GM23338 (cell line): ENCODE measurements at regions not wholly inside any gene's neighbourhood (a gene's known extent, or its start where the extent isn't known, plus 50 kb on each side); places are given as distances from the start of the nearest gene placed in this dataset.

ENCODE experiments used
- ATAC-seq: fragments of 200-7000 bp; cut with Tn5 transposase; 3 replicates; pipeline ENCODE4 v1.9.1; 2020
- DNase-seq: peaks from one replicate; pipeline ENCODE4 v3.0.0-alpha.2; 2015; ENCODE audit warnings: low spot score
- H2AFZ ChIP-seq: fragments of 200-600 bp; sonication (generic); 2 replicates; pipeline ENCODE4 v1.8.0; 2016; ENCODE audit warnings: antibody characterized with exemption, mild to moderate bottlenecking, moderate library complexity
- H3F3A ChIP-seq: fragments of 200-600 bp; sonication (generic); replicated peaks from 2 replicates; pipeline ENCODE4 v1.8.0; 2017; ENCODE audit warnings: antibody characterized with exemption, mixed run types, low read depth
- H3K27ac ChIP-seq: fragments of 200-600 bp; sonication (generic); 2 replicates; pipeline ENCODE4 v1.6.1; 2016; ENCODE audit warnings: low read depth
- H3K27me3 ChIP-seq: fragments of 200-600 bp; sonication (generic); 2 replicates; pipeline ENCODE4 v1.8.0; 2016; ENCODE audit warnings: mild to moderate bottlenecking, mixed run types, moderate library complexity; ENCODE audit not compliant: insufficient read depth
- H3K36me3 ChIP-seq: fragments of 200-600 bp; sonication (generic); 2 replicates; pipeline ENCODE4 v1.8.0; 2016; ENCODE audit warnings: mild to moderate bottlenecking; ENCODE audit not compliant: insufficient read depth
- H3K4me1 ChIP-seq: fragments of 200-600 bp; sonication (generic); 2 replicates; pipeline ENCODE4 v1.8.0; 2016; ENCODE audit warnings: mild to moderate bottlenecking, moderate library complexity; ENCODE audit not compliant: insufficient read depth
- H3K4me2 ChIP-seq: fragments of 200-600 bp; sonication (generic); 2 replicates; pipeline ENCODE4 v1.7.1; 2017; ENCODE audit warnings: mixed run types
- H3K4me3 ChIP-seq: fragments of 200-600 bp; sonication (generic); 2 replicates; pipeline ENCODE4 v1.6.1; 2016; ENCODE audit warnings: mixed run types
- H3K79me2 ChIP-seq: fragments of 200-600 bp; sonication (generic); replicated peaks from 2 replicates; pipeline ENCODE4 v1.8.0; 2017; ENCODE audit warnings: mild to moderate bottlenecking; ENCODE audit not compliant: insufficient read depth
- H3K9me2 ChIP-seq: fragments of 200-600 bp; sonication (generic); 2 replicates; pipeline ENCODE4 v1.8.0; 2017; ENCODE audit not compliant: insufficient read depth
- H4K20me1 ChIP-seq: fragments of 200-600 bp; sonication (generic); replicated peaks from 2 replicates; pipeline ENCODE4 v1.8.0; 2017; ENCODE audit warnings: mild to moderate bottlenecking; ENCODE audit not compliant: insufficient read depth
- H3K27ac Mint-ChIP-seq: 2 replicates; pipeline ENCODE4 v1.8.0; 2020; ENCODE audit warnings: inconsistent platforms, mild to moderate bottlenecking, moderate library complexity, mixed read lengths
- H3K27me3 Mint-ChIP-seq: 3 replicates; pipeline ENCODE4 v1.8.0; 2022; ENCODE audit warnings: low read depth, mild to moderate bottlenecking, moderate library complexity, mixed read lengths, inconsistent platforms; ENCODE audit not compliant: insufficient read depth, poor library complexity
- H3K36me3 Mint-ChIP-seq: 3 replicates; pipeline ENCODE4 v1.8.0; 2021; ENCODE audit warnings: low read depth, mild to moderate bottlenecking, inconsistent platforms, moderate library complexity, mixed read lengths
- H3K4me1 Mint-ChIP-seq: 3 replicates; pipeline ENCODE4 v1.8.0; 2020; ENCODE audit warnings: mild to moderate bottlenecking, inconsistent platforms, mixed read lengths
- H3K4me3 Mint-ChIP-seq: 3 replicates; pipeline ENCODE4 v1.8.0; 2021; ENCODE audit warnings: moderate library complexity, mild to moderate bottlenecking, inconsistent platforms, mixed read lengths
- H3K9me3 Mint-ChIP-seq: 3 replicates; pipeline ENCODE4 v1.8.0; 2020; ENCODE audit warnings: moderate library complexity, mild to moderate bottlenecking, inconsistent platforms, mixed read lengths
- CREB1 ChIP-seq: fragments of 250-450 bp; sonication (Bioruptor Pico); IDR thresholded peaks from 2 replicates; pipeline ENCODE4 v1.5.0; 2020; ENCODE audit warnings: low read depth, mild to moderate bottlenecking, moderate library complexity
- CTCF ChIP-seq, 2 experiments: fragments of 200-600 bp in 1 of 2; sonication (generic) in 1 of 2; conservative IDR thresholded peaks; 2 replicates each; pipeline versions ENCODE4 v1.5.1 to v1.6.1; 2016 to 2017; ENCODE audit warnings: antibody characterized with exemption in 2 of 2, low read depth in 2 of 2, mild to moderate bottlenecking in 2 of 2, moderate library complexity in 1 of 2
- EZH2 ChIP-seq: fragments of 200-600 bp; sonication (generic); IDR thresholded peaks from one replicate; pipeline ENCODE4 v1.8.0; 2017; ENCODE audit warnings: antibody characterized with exemption, mild to moderate bottlenecking, low read depth; ENCODE audit not compliant: unreplicated experiment
- EZH2phosphoT487 ChIP-seq: fragments of 200-600 bp; sonication (generic); IDR thresholded peaks from one replicate; pipeline ENCODE4 v1.8.1; 2018; ENCODE audit warnings: antibody characterized with exemption; ENCODE audit not compliant: unreplicated experiment
- JUNB ChIP-seq: IDR thresholded peaks from one replicate; pipeline ENCODE4 v1.6.1; 2016; ENCODE audit warnings: antibody characterized with exemption; ENCODE audit not compliant: unreplicated experiment
- NANOG ChIP-seq: IDR thresholded peaks from 2 replicates; pipeline ENCODE4 v1.6.1; 2016; ENCODE audit warnings: antibody characterized with exemption, borderline replicate concordance
- POLR2AphosphoS5 ChIP-seq: IDR thresholded peaks from 2 replicates; pipeline ENCODE4 v1.6.1; 2016; ENCODE audit warnings: antibody characterized with exemption, low read depth
- REST ChIP-seq: IDR thresholded peaks from one replicate; pipeline ENCODE4 v1.6.1; 2018; ENCODE audit warnings: antibody characterized with exemption; ENCODE audit not compliant: unreplicated experiment
- STAT1 ChIP-seq: IDR thresholded peaks from one replicate; pipeline ENCODE4 v1.6.1; 2016; ENCODE audit warnings: antibody characterized with exemption; ENCODE audit not compliant: unreplicated experiment
- ZNF114 ChIP-seq: fragments of 250-450 bp; sonication (Bioruptor Pico); IDR thresholded peaks from 2 replicates; pipeline ENCODE4 v1.5.0; 2020; ENCODE audit warnings: mild to moderate bottlenecking, moderate library complexity
- ZNF331 ChIP-seq: fragments of 250-450 bp; sonication (Bioruptor Pico); IDR thresholded peaks from 2 replicates; pipeline ENCODE4 v1.5.0; 2020; ENCODE audit warnings: low read depth, mild to moderate bottlenecking, moderate library complexity
- TF ChIP-seq, protein P1 (sequence below): fragments of 250-450 bp; sonication (Bioruptor Pico); IDR thresholded peaks from 2 replicates; pipeline ENCODE4 v1.5.0; 2020; ENCODE audit warnings: mild to moderate bottlenecking, moderate library complexity
- TF ChIP-seq, protein P2 (sequence below): IDR thresholded peaks from 2 replicates; pipeline ENCODE4 v1.6.1; 2016; ENCODE audit warnings: antibody characterized with exemption

DNA sequence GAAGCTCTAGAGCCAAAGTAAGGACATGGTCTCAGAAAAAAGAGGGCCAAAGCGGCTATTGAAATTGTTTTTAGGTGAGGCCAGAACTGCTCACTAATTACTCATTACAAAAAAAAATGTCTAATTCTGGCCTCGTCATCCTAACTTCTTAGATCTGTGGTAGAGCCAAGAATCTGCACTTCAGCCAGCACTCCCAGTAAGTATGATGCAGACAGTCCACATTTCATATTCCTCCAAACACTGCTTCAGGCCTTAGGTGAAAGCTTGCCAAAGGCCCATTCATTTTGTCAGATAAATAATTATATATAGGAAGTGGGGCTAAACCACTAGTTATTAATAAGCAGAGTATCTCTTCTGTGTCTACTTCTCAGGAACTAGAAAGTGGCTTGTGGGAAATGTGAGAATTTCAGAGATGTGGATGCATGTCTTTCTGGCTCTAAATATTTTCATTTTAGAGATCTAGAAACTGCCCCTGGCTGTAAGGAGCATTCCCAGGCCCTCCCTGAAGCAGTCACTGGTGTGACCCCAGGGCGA is 554.0 kb downstream of the TLE4 start:
- no peak for TF ChIP-seq EZH2
- no peak for TF ChIP-seq POLR2AphosphoS5
- TF ChIP-seq REST: no peak
- no peak for TF ChIP-seq ZNF331
- no peak for TF ChIP-seq CREB1 (CRISPR knock-in tag)
- TF ChIP-seq NANOG: no peak
- no peak for TF ChIP-seq EZH2phosphoT487
- TF ChIP-seq STAT1: no peak
- TF ChIP-seq, protein P1, sequence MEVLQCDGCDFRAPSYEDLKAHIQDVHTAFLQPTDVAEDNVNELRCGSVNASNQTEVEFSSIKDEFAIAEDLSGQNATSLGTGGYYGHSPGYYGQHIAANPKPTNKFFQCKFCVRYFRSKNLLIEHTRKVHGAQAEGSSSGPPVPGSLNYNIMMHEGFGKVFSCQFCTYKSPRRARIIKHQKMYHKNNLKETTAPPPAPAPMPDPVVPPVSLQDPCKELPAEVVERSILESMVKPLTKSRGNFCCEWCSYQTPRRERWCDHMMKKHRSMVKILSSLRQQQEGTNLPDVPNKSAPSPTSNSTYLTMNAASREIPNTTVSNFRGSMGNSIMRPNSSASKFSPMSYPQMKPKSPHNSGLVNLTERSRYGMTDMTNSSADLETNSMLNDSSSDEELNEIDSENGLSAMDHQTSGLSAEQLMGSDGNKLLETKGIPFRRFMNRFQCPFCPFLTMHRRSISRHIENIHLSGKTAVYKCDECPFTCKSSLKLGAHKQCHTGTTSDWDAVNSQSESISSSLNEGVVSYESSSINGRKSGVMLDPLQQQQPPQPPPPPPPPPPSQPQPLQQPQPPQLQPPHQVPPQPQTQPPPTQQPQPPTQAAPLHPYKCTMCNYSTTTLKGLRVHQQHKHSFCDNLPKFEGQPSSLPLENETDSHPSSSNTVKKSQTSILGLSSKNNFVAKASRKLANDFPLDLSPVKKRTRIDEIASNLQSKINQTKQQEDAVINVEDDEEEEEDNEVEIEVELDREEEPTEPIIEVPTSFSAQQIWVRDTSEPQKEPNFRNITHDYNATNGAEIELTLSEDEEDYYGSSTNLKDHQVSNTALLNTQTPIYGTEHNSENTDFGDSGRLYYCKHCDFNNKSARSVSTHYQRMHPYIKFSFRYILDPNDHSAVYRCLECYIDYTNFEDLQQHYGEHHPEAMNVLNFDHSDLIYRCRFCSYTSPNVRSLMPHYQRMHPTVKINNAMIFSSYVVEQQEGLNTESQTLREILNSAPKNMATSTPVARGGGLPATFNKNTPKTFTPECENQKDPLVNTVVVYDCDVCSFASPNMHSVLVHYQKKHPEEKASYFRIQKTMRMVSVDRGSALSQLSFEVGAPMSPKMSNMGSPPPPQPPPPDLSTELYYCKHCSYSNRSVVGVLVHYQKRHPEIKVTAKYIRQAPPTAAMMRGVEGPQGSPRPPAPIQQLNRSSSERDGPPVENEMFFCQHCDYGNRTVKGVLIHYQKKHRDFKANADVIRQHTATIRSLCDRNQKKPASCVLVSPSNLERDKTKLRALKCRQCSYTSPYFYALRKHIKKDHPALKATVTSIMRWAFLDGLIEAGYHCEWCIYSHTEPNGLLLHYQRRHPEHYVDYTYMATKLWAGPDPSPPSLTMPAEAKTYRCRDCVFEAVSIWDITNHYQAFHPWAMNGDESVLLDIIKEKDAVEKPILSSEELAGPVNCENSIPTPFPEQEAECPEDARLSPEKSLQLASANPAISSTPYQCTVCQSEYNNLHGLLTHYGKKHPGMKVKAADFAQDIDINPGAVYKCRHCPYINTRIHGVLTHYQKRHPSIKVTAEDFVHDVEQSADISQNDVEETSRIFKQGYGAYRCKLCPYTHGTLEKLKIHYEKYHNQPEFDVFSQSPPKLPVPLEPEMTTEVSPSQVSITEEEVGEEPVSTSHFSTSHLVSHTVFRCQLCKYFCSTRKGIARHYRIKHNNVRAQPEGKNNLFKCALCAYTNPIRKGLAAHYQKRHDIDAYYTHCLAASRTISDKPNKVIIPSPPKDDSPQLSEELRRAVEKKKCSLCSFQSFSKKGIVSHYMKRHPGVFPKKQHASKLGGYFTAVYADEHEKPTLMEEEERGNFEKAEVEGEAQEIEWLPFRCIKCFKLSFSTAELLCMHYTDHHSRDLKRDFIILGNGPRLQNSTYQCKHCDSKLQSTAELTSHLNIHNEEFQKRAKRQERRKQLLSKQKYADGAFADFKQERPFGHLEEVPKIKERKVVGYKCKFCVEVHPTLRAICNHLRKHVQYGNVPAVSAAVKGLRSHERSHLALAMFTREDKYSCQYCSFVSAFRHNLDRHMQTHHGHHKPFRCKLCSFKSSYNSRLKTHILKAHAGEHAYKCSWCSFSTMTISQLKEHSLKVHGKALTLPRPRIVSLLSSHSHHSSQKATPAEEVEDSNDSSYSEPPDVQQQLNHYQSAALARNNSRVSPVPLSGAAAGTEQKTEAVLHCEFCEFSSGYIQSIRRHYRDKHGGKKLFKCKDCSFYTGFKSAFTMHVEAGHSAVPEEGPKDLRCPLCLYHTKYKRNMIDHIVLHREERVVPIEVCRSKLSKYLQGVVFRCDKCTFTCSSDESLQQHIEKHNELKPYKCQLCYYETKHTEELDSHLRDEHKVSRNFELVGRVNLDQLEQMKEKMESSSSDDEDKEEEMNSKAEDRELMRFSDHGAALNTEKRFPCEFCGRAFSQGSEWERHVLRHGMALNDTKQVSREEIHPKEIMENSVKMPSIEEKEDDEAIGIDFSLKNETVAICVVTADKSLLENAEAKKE (CRISPR knock-in tag): no peak
- TF ChIP-seq, protein P2, sequence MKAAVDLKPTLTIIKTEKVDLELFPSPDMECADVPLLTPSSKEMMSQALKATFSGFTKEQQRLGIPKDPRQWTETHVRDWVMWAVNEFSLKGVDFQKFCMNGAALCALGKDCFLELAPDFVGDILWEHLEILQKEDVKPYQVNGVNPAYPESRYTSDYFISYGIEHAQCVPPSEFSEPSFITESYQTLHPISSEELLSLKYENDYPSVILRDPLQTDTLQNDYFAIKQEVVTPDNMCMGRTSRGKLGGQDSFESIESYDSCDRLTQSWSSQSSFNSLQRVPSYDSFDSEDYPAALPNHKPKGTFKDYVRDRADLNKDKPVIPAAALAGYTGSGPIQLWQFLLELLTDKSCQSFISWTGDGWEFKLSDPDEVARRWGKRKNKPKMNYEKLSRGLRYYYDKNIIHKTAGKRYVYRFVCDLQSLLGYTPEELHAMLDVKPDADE: no peak
- no peak for TF ChIP-seq JUNB
- no peak for TF ChIP-seq CTCF (conservative IDR thresholded peaks at IDR 0.05; ENCODE audit: low read depth in 2 of 2)
- no peak for TF ChIP-seq ZNF114 (CRISPR knock-in tag)
- Mint-ChIP-seq H3K9me3 (no peaks in the 10 kb centered on the region), H3K27me3 (no peaks in the 10 kb centered on the region), H3K4me3 (no peak overlapping the region), H3K36me3 (no peaks in the 10 kb centered on the region), H3K27ac (no peak overlapping the region), H3K4me1 (no peaks in the 10 kb centered on the region)
- Histone ChIP-seq H3K4me1 (no peaks in the 10 kb centered on the region), H3K4me3 (no peak overlapping the region), H3F3A (no peaks in the 10 kb centered on the region), H3K27me3 (no peaks in the 10 kb centered on the region), H3K9me2 (no peaks in the 10 kb centered on the region), H3K79me2 (no peaks in the 10 kb centered on the region), H4K20me1 (no peaks in the 10 kb centered on the region), H3K36me3 (no peaks in the 10 kb centered on the region), H3K4me2 (no peak overlapping the region), H3K27ac (no peak overlapping the region), H2AFZ (no peak overlapping the region)
- ATAC-seq: no peak
- no peak for DNase-seq
